ENCODE measurements at regions not wholly inside any gene's neighbourhood (a gene's known extent, or its start where the extent isn't known, plus 50 kb on each side); places are given as distances from the start of the nearest gene placed in this dataset.

DNA sequence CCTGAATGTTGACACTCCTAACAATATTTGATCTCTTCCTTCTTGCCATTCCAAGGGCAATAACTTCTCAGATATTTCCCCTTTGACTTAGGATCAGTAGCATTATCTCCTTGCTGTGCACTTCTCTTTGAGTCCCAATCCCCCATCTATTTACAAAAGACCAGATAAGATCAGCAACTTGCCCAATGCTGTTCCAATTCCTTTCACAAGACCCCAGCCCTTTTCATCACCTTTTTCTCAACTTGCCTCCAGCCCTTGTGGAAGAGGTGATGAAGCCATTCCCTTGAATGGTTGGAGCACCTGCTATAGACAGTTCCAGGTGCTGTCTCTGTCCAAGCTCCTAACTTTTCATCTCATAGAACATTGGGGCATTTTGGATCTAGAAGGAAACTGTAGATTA lies 51.1 kb upstream of the ARID5B start (continued):
- TF ChIP-seq, protein P1, sequence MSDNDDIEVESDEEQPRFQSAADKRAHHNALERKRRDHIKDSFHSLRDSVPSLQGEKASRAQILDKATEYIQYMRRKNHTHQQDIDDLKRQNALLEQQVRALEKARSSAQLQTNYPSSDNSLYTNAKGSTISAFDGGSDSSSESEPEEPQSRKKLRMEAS (IDR thresholded peaks at IDR 0.05), result no peak
- TF ChIP-seq KDM1A (IDR thresholded peaks at IDR 0.05; ENCODE audit: borderline replicate concordance, low read length) (no peak), ATF2 (IDR thresholded peaks at IDR 0.05; ENCODE audit: low read length) (no peak)
